ENCODE measurements at regions not wholly inside any gene's neighbourhood (a gene's known extent, or its start where the extent isn't known, plus 50 kb on each side); places are given as distances from the start of the nearest gene placed in this dataset.

GRCh38 chr6:78484198-78485064 is 382.9 kb upstream of the IRAK1BP1 start:
- H3K4me1 Mint-ChIP-seq, result no peaks in the 10 kb centered on the region
- no peaks in the 10 kb centered on the region for H3K36me3 Mint-ChIP-seq (ENCODE audit: low read depth)
- H3K27ac Mint-ChIP-seq, result no peak overlapping the region
- POLR2A ChIA-PET, result no interaction called here
- CTCF ChIA-PET, result interaction anchor here (0.6 kb wide), 1 partner anchor 641 kb away, joined by 4 read pairs; no protein-coding TSS in a partner anchor
- intact Hi-C loops (cut with DNase I, micrococcal nuclease), result no loop called here
- no peak overlapping the region for H3K4me3 Mint-ChIP-seq
- no peaks in the 10 kb centered on the region for H3K27me3 Mint-ChIP-seq
- no peaks in the 10 kb centered on the region for H3K9me3 Mint-ChIP-seq (ENCODE audit: low read depth)
- ATAC-seq, result no peak
- no peak for DNase-seq

- ChIA-PET CTCF (no interaction called here), POLR2A (no interaction called here)
- Mint-ChIP-seq H3K27me3 (no peaks in the 10 kb centered on the region), H3K4me3 (no peak overlapping the region), H3K36me3 (ENCODE audit: low read depth) (no peaks in the 10 kb centered on the region), H3K4me1 (no peaks in the 10 kb centered on the region), H3K27ac (no peak overlapping the region), H3K9me3 (ENCODE audit: low read depth) (no peaks in the 10 kb centered on the region)
- intact Hi-C loops (cut with DNase I, micrococcal nuclease), result no loop called here
- DNase-seq, result no peak
- ATAC-seq, result no peak
Observed at GRCh38 chr6:78487401-78487800, 379.9 kb upstream of the IRAK1BP1 start.

GRCh38 chr6:78489874-78490273 is 377.5 kb upstream of the IRAK1BP1 start:
- no peaks in the 10 kb centered on the region for H3K4me1 Mint-ChIP-seq
- no peaks in the 10 kb centered on the region for H3K36me3 Mint-ChIP-seq (ENCODE audit: low read depth)
- DNase-seq (no peak), ATAC-seq (no peak)
- H3K9me3 Mint-ChIP-seq (ENCODE audit: low read depth), result no peaks in the 10 kb centered on the region
- ChIA-PET CTCF (no interaction called here), POLR2A (no interaction called here)
- no peak overlapping the region for H3K27ac Mint-ChIP-seq
- intact Hi-C loops (cut with DNase I, micrococcal nuclease), result no loop called here
- no peaks in the 10 kb centered on the region for H3K27me3 Mint-ChIP-seq
- no peak overlapping the region for H3K4me3 Mint-ChIP-seq

- Mint-ChIP-seq H3K9me3 (ENCODE audit: low read depth) (no peaks in the 10 kb centered on the region), H3K4me1 (no peaks in the 10 kb centered on the region), H3K36me3 (ENCODE audit: low read depth) (no peaks in the 10 kb centered on the region), H3K27me3 (no peaks in the 10 kb centered on the region), H3K27ac (no peak overlapping the region), H3K4me3 (no peak overlapping the region)
- ATAC-seq, result no peak
- DNase-seq, result no peak
- ChIA-PET CTCF (no interaction called here), POLR2A (no interaction called here)
- intact Hi-C loops (cut with DNase I, micrococcal nuclease), result no loop called here
Observed at GRCh38 chr6:78492351-78493017, 374.9 kb upstream of the IRAK1BP1 start.

- intact Hi-C loops (cut with DNase I, micrococcal nuclease), result no loop called here
- no peak overlapping the region for H3K4me3 Mint-ChIP-seq
- H3K27me3 Mint-ChIP-seq, result peaks cover 1% of the 10 kb centered on the region
- POLR2A ChIA-PET, result no interaction called here
- DNase-seq, result no peak
- H3K4me1 Mint-ChIP-seq, result no peaks in the 10 kb centered on the region
- no peak for ATAC-seq
- CTCF ChIA-PET, result interaction anchor here (0.7 kb wide), 1 partner anchor 1314 kb away, joined by 3 read pairs; no protein-coding TSS in a partner anchor
- H3K27ac Mint-ChIP-seq, result no peak overlapping the region
- H3K9me3 Mint-ChIP-seq (ENCODE audit: low read depth), result peaks cover 2% of the 10 kb centered on the region
- no peaks in the 10 kb centered on the region for H3K36me3 Mint-ChIP-seq (ENCODE audit: low read depth)
Observed at GRCh38 chr6:78500299-78501089, 366.9 kb upstream of the IRAK1BP1 start.

- POLR2A ChIA-PET, result no interaction called here
- ATAC-seq (no peak), DNase-seq (no peak)
- peaks cover 8% of the 10 kb centered on the region for H3K9me3 Mint-ChIP-seq (ENCODE audit: low read depth)
- H3K4me3 Mint-ChIP-seq, result no peak overlapping the region
- no peak overlapping the region for H3K27ac Mint-ChIP-seq
- H3K36me3 Mint-ChIP-seq (ENCODE audit: low read depth), result no peaks in the 10 kb centered on the region
- intact Hi-C loops (cut with DNase I, micrococcal nuclease), result no loop called here
- no peaks in the 10 kb centered on the region for H3K4me1 Mint-ChIP-seq
- CTCF ChIA-PET, result no interaction called here
- H3K27me3 Mint-ChIP-seq, result peaks cover 1% of the 10 kb centered on the region
Observed at GRCh38 chr6:78502386-78502887, 364.9 kb upstream of the IRAK1BP1 start.

- H3K36me3 Mint-ChIP-seq (ENCODE audit: low read depth), result no peaks in the 10 kb centered on the region
Observed at GRCh38 chr6:78505178-78505577, 362.2 kb upstream of the IRAK1BP1 start.

GRCh38 chr6:78511009-78511408 is 356.3 kb upstream of the IRAK1BP1 start:
- no peaks in the 10 kb centered on the region for H3K4me1 Mint-ChIP-seq
- intact Hi-C loops (cut with DNase I, micrococcal nuclease), result no loop called here

More at GRCh38 chr6:78505178-78505577, 362.2 kb upstream of the IRAK1BP1 start:
- intact Hi-C loops (cut with DNase I, micrococcal nuclease), result no loop called here
- peaks cover 14% of the 10 kb centered on the region for H3K9me3 Mint-ChIP-seq (ENCODE audit: low read depth)
- H3K27ac Mint-ChIP-seq, result no peak overlapping the region
- ChIA-PET POLR2A (no interaction called here), CTCF (no interaction called here)
- H3K4me3 Mint-ChIP-seq, result no peak overlapping the region
- ATAC-seq, result no peak
- no peak for DNase-seq
- H3K27me3 Mint-ChIP-seq, result peaks cover 1% of the 10 kb centered on the region
- H3K4me1 Mint-ChIP-seq, result no peaks in the 10 kb centered on the region

GRCh38 chr6:78513856-78514255 is 353.5 kb upstream of the IRAK1BP1 start:
- Mint-ChIP-seq H3K4me1 (no peaks in the 10 kb centered on the region), H3K4me3 (no peak overlapping the region), H3K27me3 (no peaks in the 10 kb centered on the region), H3K36me3 (ENCODE audit: low read depth) (no peaks in the 10 kb centered on the region), H3K9me3 (ENCODE audit: low read depth) (peaks cover 3% of the 10 kb centered on the region), H3K27ac (no peak overlapping the region)
- ATAC-seq (no peak), DNase-seq (no peak)
- intact Hi-C loops (cut with DNase I, micrococcal nuclease), result no loop called here
- ChIA-PET CTCF (interaction anchor here (0.7 kb wide), 1 partner anchor 1936 kb away, joined by 3 read pairs; no protein-coding TSS in a partner anchor), POLR2A (interaction anchor here (0.6 kb wide), 1 partner anchor 12 kb away, joined by 3 read pairs; no protein-coding TSS in a partner anchor)

More at GRCh38 chr6:78511009-78511408, 356.3 kb upstream of the IRAK1BP1 start:
- no peak for DNase-seq
- ATAC-seq, result no peak
- CTCF ChIA-PET, result no interaction called here
- H3K27me3 Mint-ChIP-seq, result no peaks in the 10 kb centered on the region
- H3K27ac Mint-ChIP-seq, result no peak overlapping the region
- H3K9me3 Mint-ChIP-seq (ENCODE audit: low read depth), result peaks cover 13% of the 10 kb centered on the region
- no peaks in the 10 kb centered on the region for H3K36me3 Mint-ChIP-seq (ENCODE audit: low read depth)
- POLR2A ChIA-PET, result no interaction called here
- H3K4me3 Mint-ChIP-seq, result no peak overlapping the region

GRCh38 chr6:78515271-78515670 is 352.1 kb upstream of the IRAK1BP1 start:
- no peaks in the 10 kb centered on the region for H3K27me3 Mint-ChIP-seq
- no peak for DNase-seq
- ChIA-PET CTCF (no interaction called here), POLR2A (no interaction called here)
- H3K4me1 Mint-ChIP-seq, result no peaks in the 10 kb centered on the region
- intact Hi-C loops (cut with DNase I, micrococcal nuclease), result no loop called here
- no peak for ATAC-seq
- no peaks in the 10 kb centered on the region for H3K9me3 Mint-ChIP-seq (ENCODE audit: low read depth)
- H3K4me3 Mint-ChIP-seq, result no peak overlapping the region
- no peak overlapping the region for H3K27ac Mint-ChIP-seq
- H3K36me3 Mint-ChIP-seq (ENCODE audit: low read depth), result no peaks in the 10 kb centered on the region

GRCh38 chr6:78517399-78517798 is 350.0 kb upstream of the IRAK1BP1 start:
- no peaks in the 10 kb centered on the region for H3K27me3 Mint-ChIP-seq
- CTCF ChIA-PET, result no interaction called here

More at GRCh38 chr6:78517399-78517798, 350.0 kb upstream of the IRAK1BP1 start:
- POLR2A ChIA-PET, result no interaction called here
- intact Hi-C loops (cut with DNase I, micrococcal nuclease), result no loop called here
- DNase-seq, result no peak
- no peaks in the 10 kb centered on the region for H3K9me3 Mint-ChIP-seq (ENCODE audit: low read depth)
- no peak overlapping the region for H3K27ac Mint-ChIP-seq
- no peaks in the 10 kb centered on the region for H3K4me1 Mint-ChIP-seq
- H3K36me3 Mint-ChIP-seq (ENCODE audit: low read depth), result no peaks in the 10 kb centered on the region
- ATAC-seq, result no peak
- H3K4me3 Mint-ChIP-seq, result no peak overlapping the region
